ENCODE measurements at regions not wholly inside any gene's neighbourhood (a gene's known extent, or its start where the extent isn't known, plus 50 kb on each side); places are given as distances from the start of the nearest gene placed in this dataset.

GRCh38 chr1:102172200-102172599, 175.5 kb upstream of the OLFM3 start:
- no peaks in the 10 kb centered on the region for H3K27me3 ChIP-seq (ENCODE audit: control insufficient read depth, low read length)
- H3K4me1 ChIP-seq (ENCODE audit: control insufficient read depth, low read length) = no peaks in the 10 kb centered on the region
- H3K4me3 ChIP-seq (ENCODE audit: low read length) = no peak overlapping the region
- no peaks in the 10 kb centered on the region for H3K36me3 ChIP-seq (ENCODE audit: control insufficient read depth, low read length)
- H3K4me2 ChIP-seq (ENCODE audit: low read length) = no peak overlapping the region
- H4K20me1 ChIP-seq (ENCODE audit: control insufficient read depth, insufficient read depth, low read depth, low read length) = no peaks in the 10 kb centered on the region
- no peak for TF ChIP-seq EZH2phosphoT487 (IDR thresholded peaks at IDR 0.05; ENCODE audit: borderline replicate concordance, low read length)
- TF ChIP-seq, protein P1, sequence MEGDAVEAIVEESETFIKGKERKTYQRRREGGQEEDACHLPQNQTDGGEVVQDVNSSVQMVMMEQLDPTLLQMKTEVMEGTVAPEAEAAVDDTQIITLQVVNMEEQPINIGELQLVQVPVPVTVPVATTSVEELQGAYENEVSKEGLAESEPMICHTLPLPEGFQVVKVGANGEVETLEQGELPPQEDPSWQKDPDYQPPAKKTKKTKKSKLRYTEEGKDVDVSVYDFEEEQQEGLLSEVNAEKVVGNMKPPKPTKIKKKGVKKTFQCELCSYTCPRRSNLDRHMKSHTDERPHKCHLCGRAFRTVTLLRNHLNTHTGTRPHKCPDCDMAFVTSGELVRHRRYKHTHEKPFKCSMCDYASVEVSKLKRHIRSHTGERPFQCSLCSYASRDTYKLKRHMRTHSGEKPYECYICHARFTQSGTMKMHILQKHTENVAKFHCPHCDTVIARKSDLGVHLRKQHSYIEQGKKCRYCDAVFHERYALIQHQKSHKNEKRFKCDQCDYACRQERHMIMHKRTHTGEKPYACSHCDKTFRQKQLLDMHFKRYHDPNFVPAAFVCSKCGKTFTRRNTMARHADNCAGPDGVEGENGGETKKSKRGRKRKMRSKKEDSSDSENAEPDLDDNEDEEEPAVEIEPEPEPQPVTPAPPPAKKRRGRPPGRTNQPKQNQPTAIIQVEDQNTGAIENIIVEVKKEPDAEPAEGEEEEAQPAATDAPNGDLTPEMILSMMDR (IDR thresholded peaks at IDR 0.05; ENCODE audit: low read depth, low read length, poor library complexity, severe bottlenecking) = no peak
- no peaks in the 10 kb centered on the region for H3K79me2 ChIP-seq (ENCODE audit: control insufficient read depth, low read length)
- H3K27ac ChIP-seq (ENCODE audit: low read depth, low read length) = no peak overlapping the region
- no peaks in the 10 kb centered on the region for H3F3A ChIP-seq (ENCODE audit: control insufficient read depth, insufficient read depth)
- H3K9me3 ChIP-seq (ENCODE audit: control insufficient read depth, insufficient read depth, low read length) = no peaks in the 10 kb centered on the region
- H3K9me2 ChIP-seq (replicated peaks; ENCODE audit: control insufficient read depth, low read length) = no peaks in the 10 kb centered on the region

GRCh38 chr1:102163799-102164198, 167.1 kb upstream of the OLFM3 start:
- Histone ChIP-seq H3K9me3 (ENCODE audit: control insufficient read depth, insufficient read depth, low read length) (no peaks in the 10 kb centered on the region), H3K4me3 (ENCODE audit: low read length) (no peak overlapping the region), H3K4me2 (ENCODE audit: low read length) (no peak overlapping the region), H3K79me2 (ENCODE audit: control insufficient read depth, low read length) (no peaks in the 10 kb centered on the region), H3K27ac (ENCODE audit: low read depth, low read length) (no peak overlapping the region), H3K4me1 (ENCODE audit: control insufficient read depth, low read length) (no peaks in the 10 kb centered on the region), H3K27me3 (ENCODE audit: control insufficient read depth, low read length) (no peaks in the 10 kb centered on the region), H3K9me2 (replicated peaks; ENCODE audit: control insufficient read depth, low read length) (no peaks in the 10 kb centered on the region), H3F3A (ENCODE audit: control insufficient read depth, insufficient read depth) (no peaks in the 10 kb centered on the region), H3K36me3 (ENCODE audit: control insufficient read depth, low read length) (no peaks in the 10 kb centered on the region), H4K20me1 (ENCODE audit: control insufficient read depth, insufficient read depth, low read depth, low read length) (no peaks in the 10 kb centered on the region)
- TF ChIP-seq EZH2phosphoT487 (IDR thresholded peaks at IDR 0.05; ENCODE audit: borderline replicate concordance, low read length) = no peak
- TF ChIP-seq, protein P1 (IDR thresholded peaks at IDR 0.05; ENCODE audit: low read depth, low read length, poor library complexity, severe bottlenecking) = no peak

- Histone ChIP-seq H3K9me3 (ENCODE audit: control insufficient read depth, insufficient read depth, low read length) (no peaks in the 10 kb centered on the region), H3K36me3 (ENCODE audit: control insufficient read depth, low read length) (no peaks in the 10 kb centered on the region), H3K4me1 (ENCODE audit: control insufficient read depth, low read length) (no peaks in the 10 kb centered on the region), H3K27ac (ENCODE audit: low read depth, low read length) (no peak overlapping the region), H3F3A (ENCODE audit: control insufficient read depth, insufficient read depth) (no peaks in the 10 kb centered on the region), H3K27me3 (ENCODE audit: control insufficient read depth, low read length) (no peaks in the 10 kb centered on the region), H3K79me2 (ENCODE audit: control insufficient read depth, low read length) (no peaks in the 10 kb centered on the region), H3K9me2 (replicated peaks; ENCODE audit: control insufficient read depth, low read length) (no peaks in the 10 kb centered on the region), H4K20me1 (ENCODE audit: control insufficient read depth, insufficient read depth, low read depth, low read length) (no peaks in the 10 kb centered on the region), H3K4me2 (ENCODE audit: low read length) (no peak overlapping the region), H3K4me3 (ENCODE audit: low read length) (no peak overlapping the region)
- TF ChIP-seq EZH2phosphoT487 (IDR thresholded peaks at IDR 0.05; ENCODE audit: borderline replicate concordance, low read length) = no peak
- TF ChIP-seq, protein P1 (IDR thresholded peaks at IDR 0.05; ENCODE audit: low read depth, low read length, poor library complexity, severe bottlenecking) = no peak
Measured at GRCh38 chr1:102151242-102151641, 154.5 kb upstream of the OLFM3 start.

DNA sequence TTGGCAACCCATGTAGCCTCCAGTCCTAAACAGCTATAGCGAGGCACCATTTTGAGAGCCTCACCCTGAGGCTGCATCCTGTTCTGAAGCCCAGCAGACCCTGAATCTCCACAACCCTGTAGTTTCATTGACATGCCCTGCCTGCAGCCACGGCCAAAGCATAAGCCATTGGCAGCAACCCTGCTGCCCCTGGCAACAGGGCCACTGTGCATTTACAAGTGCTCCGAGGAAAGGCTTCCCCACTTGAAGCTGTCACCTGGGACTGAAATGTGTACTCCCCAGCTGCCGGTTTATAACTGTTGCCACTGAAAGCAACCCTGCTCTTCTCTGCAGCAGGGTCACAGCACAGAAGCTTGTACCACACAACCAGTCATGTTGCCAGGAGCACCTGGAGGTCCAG, 124.2 kb upstream of the OLFM3 start:
- H3K4me3 ChIP-seq (ENCODE audit: low read length) = no peak overlapping the region
- H3K4me1 ChIP-seq (ENCODE audit: control insufficient read depth, low read length) = no peaks in the 10 kb centered on the region
- H3K27me3 ChIP-seq (ENCODE audit: control insufficient read depth, low read length) = no peaks in the 10 kb centered on the region
- no peaks in the 10 kb centered on the region for H4K20me1 ChIP-seq (ENCODE audit: control insufficient read depth, insufficient read depth, low read depth, low read length)
- H3K79me2 ChIP-seq (ENCODE audit: control insufficient read depth, low read length) = no peaks in the 10 kb centered on the region
- no peaks in the 10 kb centered on the region for H3K9me3 ChIP-seq (ENCODE audit: control insufficient read depth, insufficient read depth, low read length)
- no peak for TF ChIP-seq EZH2phosphoT487 (IDR thresholded peaks at IDR 0.05; ENCODE audit: borderline replicate concordance, low read length)
- TF ChIP-seq, protein P1 (IDR thresholded peaks at IDR 0.05; ENCODE audit: low read depth, low read length, poor library complexity, severe bottlenecking) = no peak
- no peaks in the 10 kb centered on the region for H3K36me3 ChIP-seq (ENCODE audit: control insufficient read depth, low read length)
- H3K9me2 ChIP-seq (replicated peaks; ENCODE audit: control insufficient read depth, low read length) = no peaks in the 10 kb centered on the region
- no peak overlapping the region for H3K27ac ChIP-seq (ENCODE audit: low read depth, low read length)
- no peaks in the 10 kb centered on the region for H3F3A ChIP-seq (ENCODE audit: control insufficient read depth, insufficient read depth)
- no peak overlapping the region for H3K4me2 ChIP-seq (ENCODE audit: low read length)

Data from DOHH2 (cell line).